ENCODE measurements at regions not wholly inside any gene's neighbourhood (a gene's known extent, or its start where the extent isn't known, plus 50 kb on each side); places are given as distances from the start of the nearest gene placed in this dataset.

DNA sequence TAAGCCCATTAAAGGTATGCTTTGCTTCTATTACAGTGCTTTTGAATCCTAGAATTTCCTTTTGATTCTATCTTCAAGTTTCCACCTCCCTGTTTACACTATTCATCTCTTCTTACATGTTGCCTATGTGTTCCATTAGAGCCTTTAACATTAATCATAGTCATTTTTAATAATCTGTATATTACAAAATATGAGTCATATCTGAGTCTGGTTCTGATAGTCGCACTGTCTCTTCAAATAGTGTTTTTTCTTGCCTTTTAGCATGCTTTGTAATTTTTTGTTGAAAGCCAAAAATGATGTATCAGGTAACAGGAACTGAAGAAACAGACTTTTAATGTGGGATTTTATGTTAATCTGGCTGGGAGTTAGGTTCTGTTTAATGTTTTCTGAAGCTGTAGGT is 68.4 kb downstream of the DNAAF9 start:
- no peak overlapping the region for H2AFZ ChIP-seq (ENCODE audit: insufficient read depth, low read depth, low read length, poor library complexity, severe bottlenecking)
- H3K27me3 Mint-ChIP-seq (ENCODE audit: low read depth in 3 of 3): peaks cover 0 to 1% (median 0%) of the 10 kb centered on the region in 3 donors
- no peak for DNase-seq
- no peaks in the 10 kb centered on the region for H3K27me3 ChIP-seq (ENCODE audit: control insufficient read depth in 2 of 2, insufficient read depth in 2 of 2, low read length in 2 of 2)
- no peak overlapping the region for H3K4me2 ChIP-seq (replicated peaks; ENCODE audit: extremely low read depth, low read length, poor library complexity, severe bottlenecking)
- peaks cover 67 to 84% of the 10 kb centered on the region in 2 donors for H3K36me3 Mint-ChIP-seq
- H3K27ac ChIP-seq (ENCODE audit: low read depth in 1 of 2, low read length in 2 of 2): no peak overlapping the region
- H3K9ac ChIP-seq (ENCODE audit: insufficient read depth, low read length, poor library complexity, severe bottlenecking): no peak overlapping the region
- intact Hi-C loops (cut with micrococcal nuclease): no loop called here
- H3K4me1 ChIP-seq (ENCODE audit: control insufficient read depth in 1 of 2, insufficient read depth in 2 of 2, low read length in 2 of 2): no peaks in the 10 kb centered on the region
- H3K4me3 Mint-ChIP-seq: no peak overlapping the region
- H4K20me1 ChIP-seq (ENCODE audit: insufficient read depth, low read length): no peaks in the 10 kb centered on the region
- peaks cover 0 to 1% (median 0%) of the 10 kb centered on the region in 7 donors for H3K9me3 Mint-ChIP-seq
- H3K4me1 Mint-ChIP-seq: peaks cover 9% of the 10 kb centered on the region
- TF ChIP-seq CTCF (IDR thresholded peaks at IDR 0.05): no peak
- no CpG with 5 or more reads among the region's 1 CpG for WGBS (ENCODE audit: insufficient coverage)
- no peaks in the 10 kb centered on the region for H3K79me2 ChIP-seq (ENCODE audit: insufficient read depth, low read length)
- peaks cover 28 to 82% of the 10 kb centered on the region in 2 donors for H3K36me3 ChIP-seq (replicated peaks in 1 of 2; ENCODE audit: control insufficient read depth in 1 of 2, insufficient read depth in 2 of 2, low read length in 2 of 2)
- no peak overlapping the region for H3K27ac Mint-ChIP-seq
- H3K9me3 ChIP-seq (replicated peaks in 1 of 2; ENCODE audit: control insufficient read depth in 1 of 2, insufficient read depth in 1 of 2, low read length in 2 of 2): no peaks in the 10 kb centered on the region
- no peak overlapping the region for H3K4me3 ChIP-seq (replicated peaks in 1 of 3; ENCODE audit: low read depth in 2 of 3, low read length in 3 of 3)

DNA sequence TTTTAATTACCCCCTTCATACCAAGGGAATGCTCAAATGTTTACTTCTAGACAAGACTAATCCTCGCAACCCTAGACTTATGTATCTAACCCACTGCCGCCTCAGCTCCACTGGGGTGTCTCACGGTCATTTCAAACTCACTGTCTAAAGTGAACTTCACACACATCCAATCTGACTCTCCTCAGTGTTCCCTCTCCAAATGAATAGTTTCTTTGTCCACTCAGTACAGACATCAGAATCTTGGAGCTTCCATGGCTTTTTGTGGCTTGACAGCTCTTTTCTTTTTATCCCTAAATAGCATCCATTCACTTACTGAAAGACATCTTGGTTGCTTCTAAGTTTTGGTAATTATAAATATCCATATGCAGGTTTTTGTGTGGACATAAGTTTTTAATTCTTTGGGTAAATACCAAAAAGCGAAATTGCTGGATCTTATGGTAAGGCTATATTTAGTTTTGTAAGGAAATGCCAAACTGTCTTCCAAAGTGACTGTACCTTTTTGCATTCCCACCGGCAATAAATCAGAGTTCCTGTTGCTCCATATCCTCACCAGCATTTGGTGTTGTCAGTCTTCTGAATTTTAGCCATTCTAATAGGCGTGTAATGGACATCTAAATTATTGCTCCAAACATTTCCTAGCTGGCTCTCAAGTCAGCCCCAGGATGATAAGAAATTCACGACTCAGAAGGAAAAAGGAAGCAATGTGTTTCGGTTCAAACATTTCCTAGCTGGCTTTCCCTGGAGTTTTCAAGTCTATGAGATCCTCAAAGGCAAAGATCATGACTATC is 73.1 kb downstream of the DNAAF9 start:
- peak overlapping the region in 1 of 7 donors; percentile 40 for H3K27ac Mint-ChIP-seq
- WGBS (ENCODE audit: insufficient coverage): 79% methylated on average over 7 of the region's 8 CpGs
- H3K27me3 Mint-ChIP-seq (ENCODE audit: low read depth in 3 of 3): peaks cover 0 to 1% (median 0%) of the 10 kb centered on the region in 3 donors
- peaks cover 76 to 91% of the 10 kb centered on the region in 2 donors for H3K36me3 Mint-ChIP-seq
- Histone ChIP-seq H2AFZ (ENCODE audit: insufficient read depth, low read depth, low read length, poor library complexity, severe bottlenecking) (no peak overlapping the region), H4K20me1 (ENCODE audit: insufficient read depth, low read length) (no peaks in the 10 kb centered on the region), H3K36me3 (replicated peaks in 1 of 2; ENCODE audit: control insufficient read depth in 1 of 2, insufficient read depth in 2 of 2, low read length in 2 of 2) (peaks cover 58 to 90% of the 10 kb centered on the region in 2 donors), H3K4me2 (replicated peaks; ENCODE audit: extremely low read depth, low read length, poor library complexity, severe bottlenecking) (no peak overlapping the region), H3K79me2 (ENCODE audit: insufficient read depth, low read length) (no peaks in the 10 kb centered on the region), H3K9ac (ENCODE audit: insufficient read depth, low read length, poor library complexity, severe bottlenecking) (no peak overlapping the region), H3K9me3 (replicated peaks in 1 of 2; ENCODE audit: control insufficient read depth in 1 of 2, insufficient read depth in 1 of 2, low read length in 2 of 2) (no peaks in the 10 kb centered on the region), H3K4me3 (replicated peaks in 1 of 3; ENCODE audit: low read depth in 2 of 3, low read length in 3 of 3) (no peak overlapping the region), H3K4me1 (ENCODE audit: control insufficient read depth in 1 of 2, insufficient read depth in 2 of 2, low read length in 2 of 2) (no peaks in the 10 kb centered on the region), H3K27me3 (ENCODE audit: control insufficient read depth in 2 of 2, insufficient read depth in 2 of 2, low read length in 2 of 2) (no peaks in the 10 kb centered on the region), H3K27ac (ENCODE audit: low read depth in 1 of 2, low read length in 2 of 2) (no peak overlapping the region)
- DNase-seq: no peak
- H3K9me3 Mint-ChIP-seq: no peaks in the 10 kb centered on the region
- intact Hi-C loops (cut with micrococcal nuclease): no loop called here
- TF ChIP-seq CTCF (IDR thresholded peaks at IDR 0.05): no peak
- H3K4me1 Mint-ChIP-seq: peaks cover 3% of the 10 kb centered on the region
- no peak overlapping the region for H3K4me3 Mint-ChIP-seq

All from CD14-positive monocyte (primary cell).